HPDE6-E6E7 (cell line): ENCODE measurements at regions not wholly inside any gene's neighbourhood (a gene's known extent, or its start where the extent isn't known, plus 50 kb on each side); places are given as distances from the start of the nearest gene placed in this dataset.
"Not testable (repeated sequence)": the region's sequence is repeated elsewhere in the genome, so short reads cannot be mapped to it uniquely, and the experiment has no call there.

Experiments
- DNase-seq: peaks from one replicate; pipeline ENCODE4 v3.0.0; 2011; ENCODE audit warnings: missing footprints; ENCODE audit errors: extremely low spot score

DNA sequence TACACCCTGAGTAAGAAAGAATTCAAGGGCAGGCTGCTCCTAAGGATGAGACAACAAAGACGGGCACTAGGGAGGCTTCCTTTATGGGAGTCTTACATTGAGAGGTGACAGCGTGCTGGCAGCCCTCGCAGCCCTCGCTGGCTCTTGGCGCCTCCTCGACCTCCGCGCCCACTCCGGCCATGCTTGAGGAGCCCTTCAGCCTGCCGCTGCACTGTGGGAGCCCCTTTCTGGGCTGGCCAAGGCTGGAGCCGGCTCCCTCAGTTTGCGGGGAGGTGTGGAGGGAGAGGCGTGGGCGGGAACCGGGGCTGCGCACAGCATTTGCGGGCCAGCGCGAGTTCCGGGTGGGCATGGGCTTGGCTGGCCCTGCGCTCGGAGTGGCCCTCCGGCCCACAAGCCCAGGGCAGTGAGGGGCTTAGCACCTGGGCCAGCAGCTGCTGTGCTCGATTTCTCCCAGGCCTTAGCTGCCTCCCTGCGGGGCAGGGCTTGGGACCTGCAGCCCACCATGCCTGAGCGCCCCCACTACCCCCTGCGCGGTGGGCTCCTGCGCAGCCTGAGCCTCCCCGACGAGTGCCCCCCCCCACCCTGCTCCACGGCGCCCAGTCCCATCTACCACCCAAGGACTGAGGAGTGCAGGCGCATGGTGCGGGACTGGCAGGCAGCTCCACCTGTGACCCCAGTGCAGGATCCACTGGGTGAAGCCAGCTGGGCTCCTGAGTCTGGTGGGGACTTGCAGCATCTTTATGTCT, 75.3 kb downstream of the BARX1 start:
- DNase-seq = not testable (repeated sequence)

DNA sequence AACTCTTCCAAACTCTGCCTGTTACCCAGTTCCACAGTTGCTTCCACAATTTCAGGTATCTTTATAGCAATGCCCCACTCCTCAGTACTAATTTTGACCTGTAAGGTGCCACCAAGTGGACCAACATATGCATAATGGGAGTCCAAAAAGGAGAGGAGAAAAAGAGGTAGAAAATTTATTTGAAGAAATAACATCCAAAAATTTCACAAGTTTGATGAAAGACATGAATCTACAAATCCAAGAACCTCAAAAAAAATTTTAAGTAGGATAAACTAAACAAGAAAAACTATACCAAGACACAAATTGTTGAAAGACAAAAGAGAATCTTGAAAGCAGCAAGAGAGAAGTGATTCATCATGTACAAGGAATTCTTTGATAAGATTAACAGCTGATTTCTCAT, 79.8 kb downstream of the BARX1 start:
- no peak for DNase-seq

DNA sequence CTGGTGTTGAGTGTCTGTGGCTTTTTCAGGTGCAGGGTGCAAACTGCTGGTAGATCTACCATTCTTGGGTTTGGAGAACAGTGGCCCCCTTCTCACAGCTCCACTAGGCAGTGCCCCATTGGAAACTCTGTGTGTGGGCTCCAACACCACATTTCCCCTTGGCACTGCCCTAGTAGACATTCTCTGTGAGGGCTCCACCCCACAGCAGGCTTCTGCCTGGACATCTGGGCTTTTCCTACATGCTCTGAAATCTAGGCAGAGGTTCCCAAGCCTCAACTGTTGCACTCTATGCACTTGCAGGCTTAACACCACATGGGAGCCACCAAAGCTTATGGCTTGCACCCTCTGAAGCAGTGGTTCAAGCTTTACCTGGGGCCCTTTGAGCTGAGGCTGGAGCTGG, 80.9 kb downstream of the BARX1 start:
- DNase-seq = no peak

DNA sequence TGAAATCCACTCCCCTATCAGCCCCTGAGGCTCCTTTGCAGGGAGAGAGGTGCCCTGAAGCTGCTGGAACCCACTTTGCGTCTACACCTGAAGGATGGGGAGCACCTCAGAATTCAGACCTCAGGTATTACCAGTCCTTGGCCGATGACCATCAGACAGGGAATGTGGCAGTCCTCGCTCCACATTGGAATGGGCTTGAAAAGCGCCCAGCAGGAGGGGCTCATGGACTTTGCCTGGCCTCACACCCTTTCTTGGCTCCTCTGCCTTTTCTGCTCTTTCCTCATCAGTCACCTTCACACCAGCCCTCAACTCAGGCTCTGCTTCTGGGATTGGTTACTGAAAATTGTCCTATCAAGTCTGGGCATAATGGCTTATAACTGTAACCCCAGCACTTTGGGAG, 83.9 kb downstream of the BARX1 start:
- no peak for DNase-seq

DNA sequence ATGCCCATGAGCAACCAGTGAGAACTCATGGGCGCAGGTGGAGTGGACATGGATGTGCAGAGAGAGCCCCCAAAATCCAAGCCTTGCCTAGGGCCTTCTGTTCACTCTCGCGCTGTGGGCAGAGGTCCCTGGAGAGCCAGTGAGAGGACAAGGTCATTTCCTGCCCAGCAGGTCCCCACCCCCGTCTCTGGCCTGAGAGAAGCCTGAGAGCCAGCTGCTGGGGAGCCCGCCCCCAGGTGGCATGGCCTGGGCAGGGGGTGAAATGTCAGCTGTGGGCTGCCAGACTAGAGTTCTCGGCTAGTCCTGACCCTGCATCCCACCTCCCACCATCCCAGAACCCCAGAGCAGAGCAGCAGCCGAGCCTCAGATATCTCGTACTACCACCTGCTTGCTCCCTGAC, 85.3 kb downstream of the BARX1 start:
- DNase-seq = no peak

DNA sequence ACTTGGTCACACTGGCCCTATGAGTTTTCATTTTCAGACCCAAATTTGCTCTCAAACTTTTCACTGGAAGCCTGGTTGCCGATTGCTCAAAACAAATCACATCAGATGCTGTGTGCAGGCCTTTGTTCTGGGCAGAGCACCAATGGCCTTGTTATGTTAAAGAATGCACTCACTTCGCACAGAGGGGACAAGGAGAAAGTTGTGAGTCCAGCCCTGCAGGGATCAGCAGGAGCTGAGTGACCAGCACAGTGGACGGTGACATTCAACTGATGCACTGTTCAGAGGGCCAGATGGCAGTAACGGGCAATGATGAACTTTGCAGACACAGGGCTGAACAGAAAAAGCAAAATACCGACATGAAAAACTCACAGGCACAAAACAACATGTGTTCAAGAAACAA, 86.1 kb downstream of the BARX1 start:
- DNase-seq = no peak

DNA sequence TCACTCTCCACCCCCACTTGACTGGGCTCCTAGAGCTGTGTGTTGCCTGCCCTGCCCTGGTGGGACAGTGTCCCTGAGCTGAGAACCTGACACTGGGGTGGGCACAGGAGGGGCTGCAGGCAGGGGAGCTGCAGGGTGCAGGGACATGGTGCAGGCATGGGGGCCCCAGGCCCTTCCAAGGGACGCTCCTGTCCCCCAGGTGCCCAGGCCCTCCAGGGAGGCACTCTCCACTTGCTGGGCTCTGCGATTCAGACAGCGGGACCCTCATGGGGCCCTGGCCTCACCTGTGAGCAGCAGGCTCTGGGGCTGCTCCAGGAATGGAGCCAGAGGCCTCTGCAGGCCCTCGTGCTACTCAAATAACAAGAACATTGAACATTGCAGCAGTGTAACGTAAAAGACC, 89.4 kb downstream of the BARX1 start:
- DNase-seq = no peak

DNA sequence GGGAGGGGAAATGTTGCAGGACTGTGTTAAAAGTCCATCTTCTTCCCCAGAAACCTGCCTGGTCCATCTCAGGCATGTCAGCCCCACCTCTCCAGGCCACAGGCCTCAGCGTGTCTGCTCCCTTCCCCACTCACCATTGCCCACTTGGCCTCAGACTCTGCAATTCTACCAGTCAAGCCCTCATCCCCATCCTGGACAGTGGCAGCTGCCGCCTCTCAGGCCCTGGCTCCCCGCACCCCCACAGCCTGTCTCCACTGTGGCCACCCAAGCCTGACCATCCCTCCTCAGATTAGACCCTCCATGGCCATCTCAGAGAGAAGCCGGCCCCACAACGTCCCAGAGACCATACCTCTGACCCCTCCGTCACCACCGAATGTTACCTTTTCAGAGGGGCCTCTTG, 89.9 kb downstream of the BARX1 start:
- no peak for DNase-seq

DNA sequence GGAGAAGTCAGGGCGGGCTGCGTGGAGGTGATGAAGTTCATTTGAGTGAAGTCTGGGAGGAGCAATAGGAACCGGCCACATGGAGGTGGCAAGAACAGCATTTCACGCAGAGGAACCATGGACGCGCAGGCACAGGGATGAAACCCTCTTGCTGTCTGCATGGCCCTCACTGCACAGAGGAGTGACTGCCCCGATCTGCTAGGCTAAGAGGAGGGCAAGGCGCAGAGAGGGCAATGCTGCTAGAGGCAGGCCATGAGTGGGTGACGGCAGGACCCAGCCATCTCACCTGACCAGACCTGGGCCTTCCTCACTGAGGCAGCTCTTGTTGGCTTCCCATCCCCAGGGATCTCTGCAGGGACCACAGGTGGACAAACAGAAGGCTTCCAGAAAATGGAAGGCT, 90.3 kb downstream of the BARX1 start:
- DNase-seq = no peak

DNA sequence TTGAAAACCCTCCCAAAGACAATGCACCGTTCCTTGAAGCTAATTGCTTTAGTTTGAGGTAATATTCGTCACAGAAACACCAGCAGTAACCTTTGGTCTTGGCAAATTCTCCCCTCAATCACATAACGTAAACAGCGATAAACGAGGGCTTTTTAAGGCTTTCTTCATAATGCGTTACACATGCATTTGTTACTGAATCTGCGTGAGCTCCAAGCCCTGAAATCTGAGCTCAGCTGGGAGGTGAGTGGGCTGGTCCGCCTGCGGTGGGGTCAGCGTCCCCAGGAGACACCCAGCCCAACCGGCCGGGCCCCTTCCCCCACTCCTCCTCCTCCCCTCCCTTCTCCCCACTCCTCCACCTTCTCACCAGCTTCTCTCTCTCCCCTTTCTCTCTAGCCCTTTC, 91.1 kb downstream of the BARX1 start:
- no peak for DNase-seq

DNA sequence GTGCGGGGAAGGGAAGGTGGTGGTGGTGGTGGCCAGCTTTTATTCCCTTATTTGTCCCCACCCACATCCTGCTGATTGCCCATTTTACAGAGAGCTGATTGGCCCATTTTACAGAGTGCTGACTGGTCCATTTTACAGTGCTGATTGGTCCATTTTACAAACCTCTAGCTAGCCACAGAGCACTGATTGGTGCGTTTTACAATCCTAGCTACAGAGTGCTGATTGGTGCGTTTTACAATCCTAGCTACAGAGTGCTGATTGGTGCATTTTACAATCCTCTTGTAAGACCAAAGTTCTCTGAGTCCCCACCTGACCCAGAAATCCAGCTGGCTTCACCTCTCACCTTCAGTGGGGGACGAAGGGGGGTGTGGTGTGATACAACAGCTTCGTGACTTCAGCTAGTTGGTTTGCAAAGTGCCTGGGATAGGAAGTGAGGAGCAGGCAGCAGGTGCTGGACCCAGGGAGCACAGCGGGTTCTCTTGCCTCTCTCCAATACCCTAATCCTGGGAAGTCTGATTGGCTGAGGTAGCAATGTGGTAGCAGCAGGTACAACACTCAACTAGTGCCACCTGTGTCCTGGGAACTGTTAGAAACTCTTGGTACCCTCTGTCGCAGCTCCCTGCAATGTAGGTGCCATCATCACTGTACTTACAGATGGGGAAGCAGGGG, 92.1 kb downstream of the BARX1 start:
- no peak for DNase-seq

DNA sequence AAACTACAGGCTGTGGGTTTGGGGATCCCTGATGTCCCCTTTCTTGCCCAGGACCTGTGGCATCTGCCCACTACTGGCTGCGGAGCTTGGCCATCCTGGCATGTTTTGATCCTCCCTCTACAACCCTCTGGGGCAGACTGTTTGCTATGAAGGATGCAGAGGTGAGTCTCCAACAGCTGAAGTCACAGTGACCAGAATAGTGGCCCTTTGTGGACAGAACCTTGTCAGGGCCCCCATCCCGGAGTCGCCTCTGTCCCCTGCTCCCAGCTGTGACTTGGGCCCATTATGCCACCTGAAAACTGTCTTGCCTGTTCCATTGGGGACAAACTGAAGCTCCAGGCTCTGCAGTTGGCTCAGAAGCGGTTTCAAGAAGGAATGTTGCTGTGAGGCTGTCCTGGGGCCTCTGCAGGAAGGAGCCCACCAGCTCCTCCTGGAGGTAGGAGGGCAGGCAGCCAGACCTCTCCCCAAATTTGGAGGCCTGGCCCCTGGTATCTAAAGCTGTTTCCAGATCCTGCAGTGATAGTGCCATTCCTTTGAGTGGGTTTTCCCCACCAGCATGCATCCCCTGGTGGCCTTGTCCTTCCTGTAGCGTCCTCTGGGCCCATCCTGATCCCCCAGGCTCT, 93.3 kb downstream of the BARX1 start:
- no peak for DNase-seq

DNA sequence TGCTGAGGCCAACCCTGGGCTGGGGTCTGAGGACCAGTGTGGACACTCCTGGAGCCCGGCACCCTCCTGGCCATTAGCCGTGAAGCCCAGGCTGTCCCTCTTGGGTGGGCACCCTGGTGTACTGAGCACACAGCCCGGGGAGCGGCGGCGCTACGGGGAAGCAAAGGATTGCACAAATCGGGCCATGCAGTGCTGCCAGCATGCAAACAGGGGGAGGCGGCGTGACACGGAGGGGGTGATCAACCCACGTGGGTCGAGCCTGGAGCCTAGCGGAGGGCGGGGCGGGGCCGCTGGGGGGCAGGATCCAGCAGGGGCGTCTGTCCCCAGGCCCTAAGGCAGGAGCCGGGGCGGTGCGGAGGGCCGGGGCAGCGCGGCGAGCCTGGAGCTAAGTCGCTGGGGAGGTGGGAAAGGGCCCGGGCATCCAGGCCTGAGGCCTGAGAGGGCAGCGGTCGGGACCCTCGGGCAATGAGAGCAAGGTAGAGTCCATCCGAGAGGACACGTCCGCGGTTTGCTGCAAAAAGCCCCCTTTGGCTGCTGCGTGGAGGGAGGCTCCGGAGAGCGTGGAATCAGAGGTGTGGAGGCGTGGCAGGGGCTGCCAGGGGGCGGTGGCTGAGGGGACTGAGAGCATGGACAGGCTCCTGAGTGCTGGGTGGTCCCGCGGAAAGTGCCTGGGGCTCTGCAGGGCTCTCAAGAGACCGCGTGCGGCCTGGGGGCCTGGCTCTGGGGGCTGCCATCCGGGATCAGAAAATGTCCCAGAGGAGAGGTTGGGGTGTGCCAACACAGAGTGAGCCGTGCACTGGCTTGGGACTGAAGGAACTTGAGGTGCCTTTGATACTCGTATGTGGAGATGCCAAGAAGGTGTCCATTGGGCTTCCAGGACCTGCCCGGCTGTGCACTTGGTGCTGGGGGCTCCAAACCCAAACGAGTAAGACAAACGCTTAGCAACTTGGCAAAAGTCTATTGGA, 94.2 kb downstream of the BARX1 start:
- no peak for DNase-seq

DNA sequence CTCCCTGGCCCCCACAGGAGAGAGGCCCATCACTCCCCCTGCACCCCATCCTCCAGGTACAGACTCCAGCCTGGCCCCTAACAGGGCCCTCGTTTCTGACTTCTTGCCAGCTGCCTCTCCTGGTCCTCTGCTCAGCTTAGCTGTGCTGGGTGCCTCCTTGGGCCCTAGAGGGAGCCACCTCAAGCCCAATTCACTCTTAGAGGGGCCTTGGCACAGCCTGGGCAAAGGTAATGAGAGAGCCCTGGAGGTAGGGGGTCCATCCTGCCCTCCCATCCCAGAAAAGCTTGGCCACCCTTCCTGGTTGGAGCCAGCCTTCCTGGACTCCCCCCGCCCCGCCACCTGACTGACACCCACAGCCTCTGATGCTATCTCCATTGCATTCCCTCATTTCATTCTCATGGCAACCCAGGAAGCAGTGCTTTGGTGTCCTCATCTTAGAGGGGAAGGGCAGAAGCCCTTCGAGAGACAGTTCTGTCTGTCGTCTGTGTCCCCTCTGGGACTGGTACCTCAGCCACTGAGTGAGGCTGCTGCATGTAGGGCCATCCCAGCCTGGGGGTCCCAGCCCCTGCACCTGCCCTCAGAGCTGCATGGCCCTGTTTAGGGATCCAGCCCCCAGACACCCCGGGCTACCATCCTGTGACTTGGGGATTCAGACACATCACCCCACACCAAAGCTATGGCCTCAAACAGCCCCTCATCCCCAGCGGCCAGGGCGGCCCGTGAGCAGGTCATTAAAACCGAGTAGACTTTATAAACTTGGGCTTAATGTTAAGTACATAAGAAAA, 95.5 kb downstream of the BARX1 start:
- no peak for DNase-seq

DNA sequence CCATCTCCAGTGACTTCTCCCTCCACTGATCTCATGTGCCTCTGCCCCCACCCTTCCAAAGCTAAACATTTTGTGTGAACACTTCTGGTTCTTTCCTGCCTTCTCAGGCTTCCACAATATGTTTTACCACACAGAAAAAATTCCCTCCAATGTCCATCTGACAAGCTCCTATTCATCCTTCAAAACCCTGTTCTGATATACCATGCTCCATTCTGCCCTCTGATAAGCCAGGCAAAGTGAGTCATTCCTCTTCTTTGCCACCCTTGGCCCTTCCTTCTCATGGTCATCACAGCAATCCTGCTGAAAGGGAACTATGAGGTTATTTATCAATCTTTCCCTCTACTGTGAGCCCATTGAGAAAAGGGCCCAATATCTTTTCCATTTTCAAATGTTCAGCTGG, 97.6 kb downstream of the BARX1 start:
- no peak for DNase-seq

DNA sequence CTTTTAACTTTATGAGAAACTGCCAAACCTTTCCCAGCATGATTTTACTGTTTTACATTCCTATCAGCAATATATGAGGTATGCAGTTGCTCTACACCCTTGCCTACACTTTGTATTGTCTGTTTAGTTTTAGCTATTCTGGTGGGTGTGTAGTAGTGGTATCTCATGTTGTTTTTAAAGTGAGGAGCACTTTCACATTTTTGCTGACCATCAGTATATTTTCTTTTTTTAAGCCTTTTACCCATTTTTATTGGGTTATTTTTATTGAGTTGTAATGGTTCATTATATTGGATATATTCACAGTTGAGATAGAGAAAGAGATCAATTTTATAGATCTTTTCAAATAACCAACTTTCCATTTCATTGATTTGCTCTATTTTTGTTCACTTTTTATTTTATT, 102.4 kb downstream of the BARX1 start:
- DNase-seq = no peak

DNA sequence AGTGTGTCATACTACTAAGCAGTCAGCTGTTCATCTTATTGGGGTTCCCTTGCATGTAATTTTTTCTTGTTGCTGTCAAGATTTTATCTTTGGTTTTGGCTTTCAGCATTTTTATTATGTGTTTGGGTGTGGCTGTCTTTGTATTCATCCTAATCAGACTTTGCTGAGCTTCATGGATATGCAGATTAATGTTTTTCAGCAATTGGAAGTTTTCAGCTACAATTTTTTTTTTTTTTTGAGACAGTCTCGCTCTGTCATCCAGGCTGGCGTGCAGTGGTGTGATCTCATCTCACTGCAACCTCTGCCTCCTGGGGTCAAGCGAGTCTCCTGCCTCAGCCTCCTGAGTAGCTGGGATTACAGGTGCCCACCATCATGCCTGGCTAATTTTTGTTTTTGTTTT, 108.8 kb downstream of the BARX1 start:
- DNase-seq = no peak

DNA sequence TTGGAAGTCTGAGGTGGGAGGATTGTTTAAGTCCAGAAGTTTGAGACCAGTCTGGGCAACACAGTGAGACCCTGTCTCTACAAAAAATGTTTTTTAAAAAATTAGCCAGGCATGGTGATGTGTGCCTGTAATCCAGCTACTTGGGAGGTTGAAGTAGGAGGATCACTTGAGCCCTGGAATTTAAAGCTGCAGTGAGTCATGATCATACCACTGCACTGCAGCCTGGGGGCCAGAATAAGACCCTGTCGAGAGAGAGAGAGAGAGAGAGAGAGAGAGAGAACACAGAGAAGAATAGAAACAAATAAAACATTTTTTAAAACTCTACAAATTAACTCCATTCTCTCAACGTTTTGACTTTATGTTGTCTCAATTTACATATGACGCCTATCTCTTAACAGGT, 111.8 kb downstream of the BARX1 start:
- no peak for DNase-seq

DNA sequence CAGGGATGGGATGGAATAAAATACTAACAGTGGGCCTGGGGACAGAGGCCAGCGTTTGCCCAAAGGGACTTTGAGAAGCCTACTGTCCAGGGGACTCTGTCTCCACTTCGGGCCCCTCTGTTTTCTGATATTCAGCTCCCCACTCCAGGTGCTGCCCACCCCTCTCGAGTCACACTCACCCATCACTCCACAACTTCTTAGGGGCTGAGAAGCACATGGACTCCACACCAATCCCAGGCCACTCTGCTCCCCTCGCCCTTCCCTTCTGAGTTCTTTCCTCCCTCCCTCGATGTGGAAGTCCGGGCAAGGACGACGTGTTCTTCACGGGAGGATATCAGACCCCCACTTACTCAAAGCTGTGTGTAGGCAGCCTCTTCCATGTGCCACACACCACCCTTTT, 124.5 kb downstream of the BARX1 start:
- DNase-seq = no peak

DNA sequence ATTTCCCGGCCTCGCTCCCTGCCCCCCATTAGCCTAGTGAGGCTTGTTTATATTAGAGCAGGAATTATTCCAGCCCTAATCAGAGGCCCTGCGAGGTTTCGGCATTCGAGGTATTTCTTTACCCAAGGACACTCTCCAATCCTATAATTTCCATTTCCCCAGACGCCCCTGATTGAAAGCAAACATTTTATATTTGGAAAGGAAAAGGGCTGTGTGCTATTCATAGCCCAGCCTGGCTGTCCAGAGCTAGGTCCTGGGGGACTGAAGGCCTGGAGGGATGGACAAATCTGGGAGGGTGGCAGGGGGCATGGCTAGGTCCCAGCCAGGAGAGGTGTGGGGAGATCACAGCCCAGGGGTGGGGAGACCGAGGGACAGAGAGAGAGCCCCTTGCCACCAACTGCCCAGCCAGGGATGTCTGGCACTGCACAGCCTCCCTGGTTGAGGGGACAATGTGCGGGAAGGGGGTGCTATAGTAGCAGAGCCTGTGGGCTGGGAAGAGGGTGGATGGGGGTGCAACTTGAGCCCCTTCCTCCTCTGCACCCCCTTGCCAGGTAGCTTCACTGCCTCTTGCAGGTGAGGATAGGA, 125.1 kb downstream of the BARX1 start:
- DNase-seq = no peak
